Fibroblast of the aortic adventitia (primary cell): ENCODE measurements at regions not wholly inside any gene's neighbourhood (a gene's known extent, or its start where the extent isn't known, plus 50 kb on each side); places are given as distances from the start of the nearest gene placed in this dataset.
A peak's percentile ranks its signal among the peaks of the same experiment; 100 is the strongest.

ENCODE experiments used
- DNase-seq: peaks from one replicate; pipeline ENCODE4 v3.0.0-alpha.2; 2010; ENCODE audit warnings: low read depth
- H3K4me3 ChIP-seq: 2 replicates; pipeline ENCODE4 v1.5.1; 2011; ENCODE audit warnings: low read depth, mild to moderate bottlenecking, control low read depth, low read length, moderate library complexity
- TF ChIP-seq, protein P1 (sequence below): IDR thresholded peaks from 2 replicates; pipeline ENCODE4 v1.5.1; 2011; ENCODE audit warnings: mild to moderate bottlenecking, low read length, control low read depth, inconsistent platforms; ENCODE audit not compliant: insufficient read depth

DNA sequence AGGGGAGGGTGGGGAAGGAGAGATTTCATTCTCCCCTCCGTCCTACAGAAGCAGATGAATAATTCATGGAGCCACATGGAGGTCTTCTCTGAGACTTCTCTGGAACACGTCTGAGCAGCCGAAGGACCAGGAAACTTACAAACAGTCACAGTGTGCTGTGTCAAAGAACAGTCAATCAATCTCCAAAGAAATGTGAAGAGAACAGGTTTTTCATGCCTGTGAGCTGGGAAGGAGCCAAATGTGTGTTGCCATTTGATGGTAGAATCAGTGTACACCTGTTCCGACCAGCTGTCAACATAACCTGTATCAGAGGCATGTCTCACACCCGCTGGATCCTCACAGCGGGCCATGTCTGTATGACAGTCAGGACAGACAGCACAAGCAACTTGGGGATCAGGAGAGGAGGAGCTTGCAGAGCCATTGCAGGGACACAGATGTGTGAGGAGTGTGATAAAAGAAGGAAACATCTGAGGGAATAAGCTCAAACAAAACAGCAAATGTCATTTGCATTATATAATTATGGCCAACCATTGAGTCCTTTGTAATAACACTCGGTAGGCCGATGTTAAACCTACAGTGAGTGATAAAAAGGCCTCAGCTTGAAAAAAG is 298.5 kb downstream of the EN1 start:
- H3K4me3 ChIP-seq, result no peak overlapping the region
- DNase-seq, result no peak
- TF ChIP-seq, protein P1, sequence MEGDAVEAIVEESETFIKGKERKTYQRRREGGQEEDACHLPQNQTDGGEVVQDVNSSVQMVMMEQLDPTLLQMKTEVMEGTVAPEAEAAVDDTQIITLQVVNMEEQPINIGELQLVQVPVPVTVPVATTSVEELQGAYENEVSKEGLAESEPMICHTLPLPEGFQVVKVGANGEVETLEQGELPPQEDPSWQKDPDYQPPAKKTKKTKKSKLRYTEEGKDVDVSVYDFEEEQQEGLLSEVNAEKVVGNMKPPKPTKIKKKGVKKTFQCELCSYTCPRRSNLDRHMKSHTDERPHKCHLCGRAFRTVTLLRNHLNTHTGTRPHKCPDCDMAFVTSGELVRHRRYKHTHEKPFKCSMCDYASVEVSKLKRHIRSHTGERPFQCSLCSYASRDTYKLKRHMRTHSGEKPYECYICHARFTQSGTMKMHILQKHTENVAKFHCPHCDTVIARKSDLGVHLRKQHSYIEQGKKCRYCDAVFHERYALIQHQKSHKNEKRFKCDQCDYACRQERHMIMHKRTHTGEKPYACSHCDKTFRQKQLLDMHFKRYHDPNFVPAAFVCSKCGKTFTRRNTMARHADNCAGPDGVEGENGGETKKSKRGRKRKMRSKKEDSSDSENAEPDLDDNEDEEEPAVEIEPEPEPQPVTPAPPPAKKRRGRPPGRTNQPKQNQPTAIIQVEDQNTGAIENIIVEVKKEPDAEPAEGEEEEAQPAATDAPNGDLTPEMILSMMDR, result no peak

DNA sequence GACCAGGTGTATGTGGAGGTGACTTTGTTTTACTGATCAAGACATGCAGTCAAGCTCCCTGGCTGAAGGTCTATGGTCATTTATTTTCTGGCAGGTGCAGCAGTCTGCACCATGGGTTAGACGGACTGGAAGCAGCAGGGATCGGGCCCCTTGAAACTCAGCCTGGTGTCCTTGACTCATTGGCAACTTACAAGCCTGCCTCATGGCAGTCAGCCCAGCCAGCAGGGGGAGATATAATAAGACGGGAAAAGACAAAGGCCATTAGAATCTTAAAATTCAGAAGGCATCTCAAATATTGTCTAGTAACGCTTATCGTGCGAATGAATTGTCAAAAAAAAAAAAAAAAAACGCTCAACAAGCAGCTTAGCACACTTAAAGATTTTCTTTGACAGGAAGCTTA is 308.2 kb downstream of the EN1 start:
- H3K4me3 ChIP-seq, result no peak overlapping the region
- DNase-seq, result peak; percentile 52
- TF ChIP-seq, protein P1, result peak; percentile 60

DNA sequence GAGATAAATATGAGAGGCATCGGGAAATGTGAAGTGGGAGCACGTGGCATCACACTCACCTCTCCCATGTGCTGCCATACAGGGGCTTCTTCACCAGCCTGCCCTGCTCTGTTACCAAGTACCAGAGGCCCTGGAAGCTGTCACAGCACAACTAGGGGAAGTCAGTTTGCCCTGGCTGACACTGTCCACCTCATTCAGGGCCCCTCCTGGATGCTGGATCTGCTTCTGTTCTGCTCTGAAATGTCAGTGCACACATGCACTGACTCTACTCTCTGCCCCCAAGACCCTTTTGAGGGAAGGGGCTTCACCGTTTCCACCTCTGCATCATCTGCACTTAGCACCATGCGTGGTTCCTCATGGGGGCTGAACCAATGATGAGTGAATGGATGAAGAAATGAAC is 311.1 kb downstream of the EN1 start:
- TF ChIP-seq, protein P1, result no peak
- H3K4me3 ChIP-seq, result no peak overlapping the region
- no peak for DNase-seq

DNA sequence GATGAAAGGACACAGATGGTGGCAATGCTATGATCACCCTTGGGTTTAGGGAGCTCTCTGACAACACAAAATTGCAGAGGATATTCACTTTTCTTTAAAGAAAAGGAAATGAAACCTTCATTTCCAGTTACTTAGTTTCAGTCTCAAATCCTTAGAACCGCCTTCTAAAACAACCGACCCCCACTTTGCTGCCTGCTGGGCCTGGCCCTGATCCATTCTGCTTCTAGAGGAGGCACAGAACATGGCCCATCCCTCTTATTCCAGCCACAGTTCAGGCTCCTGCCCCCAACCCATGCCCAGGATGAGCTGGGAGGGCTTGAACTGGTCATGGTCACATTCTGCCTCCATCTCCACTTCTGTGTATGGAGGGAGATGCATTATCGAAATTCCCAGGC is 311.6 kb downstream of the EN1 start:
- TF ChIP-seq, protein P1, result no peak
- H3K4me3 ChIP-seq, result no peak overlapping the region
- no peak for DNase-seq

DNA sequence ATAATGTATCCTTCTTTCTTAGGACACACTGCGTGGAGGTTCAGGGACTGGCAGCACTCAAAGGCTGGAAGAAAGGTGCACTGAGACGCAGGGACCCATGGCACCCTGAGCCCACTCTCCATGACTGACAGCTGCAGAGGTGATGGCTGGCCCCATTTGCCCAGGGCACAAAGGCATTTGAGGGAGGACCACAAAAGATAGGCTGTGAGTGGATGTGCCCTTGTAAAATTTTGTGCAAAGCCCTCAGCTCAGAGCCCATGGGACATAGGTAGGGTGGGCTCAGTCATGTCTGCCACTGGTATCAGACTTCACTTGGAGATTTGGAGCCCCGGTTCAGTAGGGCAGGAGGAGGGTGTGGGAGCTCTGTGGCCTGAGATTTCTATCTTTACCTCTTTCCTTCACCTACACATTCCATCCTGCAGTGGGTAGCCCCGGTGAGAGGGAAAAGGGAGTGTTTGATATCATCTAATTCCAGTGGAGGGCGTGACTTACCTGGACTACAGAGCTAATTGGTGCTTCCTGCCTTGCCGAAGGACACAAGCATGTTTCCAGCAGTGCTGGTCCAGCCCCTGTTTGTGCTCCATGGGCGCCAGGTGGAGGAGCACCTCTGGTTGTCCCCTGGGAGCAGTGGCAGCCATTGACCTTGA is 312.2 kb downstream of the EN1 start:
- TF ChIP-seq, protein P1, result no peak
- DNase-seq, result no peak
- H3K4me3 ChIP-seq, result no peak overlapping the region

DNA sequence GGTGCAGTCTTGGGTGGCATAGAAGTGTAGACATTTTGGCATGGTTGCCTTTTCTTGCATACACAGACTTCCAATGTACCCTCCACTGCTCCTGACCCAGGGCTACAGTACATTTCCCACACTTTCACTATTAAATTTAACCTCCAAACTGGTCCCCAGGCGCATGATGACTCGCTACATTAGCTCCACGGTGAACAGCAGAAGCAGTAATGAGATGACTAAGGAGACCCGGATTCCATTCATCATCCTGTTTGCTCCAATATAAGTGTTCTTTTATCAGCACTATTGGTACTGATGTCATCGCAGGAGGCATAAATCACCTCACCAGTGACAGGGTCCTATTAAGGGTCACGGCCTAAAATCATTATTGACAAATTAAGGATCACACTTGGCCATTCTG is 316.5 kb downstream of the EN1 start:
- no peak overlapping the region for H3K4me3 ChIP-seq
- TF ChIP-seq, protein P1, result no peak
- peak; percentile 50 for DNase-seq
